Brain microvascular endothelial cell (primary cell): ENCODE measurements at regions not wholly inside any gene's neighbourhood (a gene's known extent, or its start where the extent isn't known, plus 50 kb on each side); places are given as distances from the start of the nearest gene placed in this dataset.

ENCODE experiments used
- DNase-seq: peaks from one replicate; pipeline ENCODE4 v3.0.0-alpha.2; 2020
- H3K27ac ChIP-seq: fragments of 250-450 bp; sonication (Bioruptor Pico); 2 replicates; pipeline ENCODE4 v1.5.1; 2020; ENCODE audit warnings: mild to moderate bottlenecking, moderate library complexity
- H3K27me3 ChIP-seq: fragments of 250-450 bp; sonication (Bioruptor Pico); replicated peaks from 2 replicates; pipeline ENCODE4 v1.5.1; 2020; ENCODE audit warnings: mild to moderate bottlenecking
- H3K36me3 ChIP-seq: fragments of 250-450 bp; sonication (Bioruptor Pico); replicated peaks from 2 replicates; pipeline ENCODE4 v1.5.1; 2020; ENCODE audit warnings: mild to moderate bottlenecking
- H3K4me3 ChIP-seq: 2 replicates; pipeline ENCODE4 v1.5.1; 2011; ENCODE audit warnings: low read depth, mild to moderate bottlenecking, control low read depth, low read length, moderate library complexity
- CTCF ChIP-seq: IDR thresholded peaks from 2 replicates; pipeline ENCODE4 v1.5.1; 2011; ENCODE audit warnings: low read depth, mild to moderate bottlenecking, moderate library complexity, low read length, control low read depth, inconsistent platforms; ENCODE audit errors: missing control alignments
- in situ Hi-C: cut with HindIII; loops from 2 replicates; pipeline ENCODE4 v1.10.0; 2017; ENCODE audit warnings: low sequenced_read_pairs, low pct_ligation_motif_present

DNA sequence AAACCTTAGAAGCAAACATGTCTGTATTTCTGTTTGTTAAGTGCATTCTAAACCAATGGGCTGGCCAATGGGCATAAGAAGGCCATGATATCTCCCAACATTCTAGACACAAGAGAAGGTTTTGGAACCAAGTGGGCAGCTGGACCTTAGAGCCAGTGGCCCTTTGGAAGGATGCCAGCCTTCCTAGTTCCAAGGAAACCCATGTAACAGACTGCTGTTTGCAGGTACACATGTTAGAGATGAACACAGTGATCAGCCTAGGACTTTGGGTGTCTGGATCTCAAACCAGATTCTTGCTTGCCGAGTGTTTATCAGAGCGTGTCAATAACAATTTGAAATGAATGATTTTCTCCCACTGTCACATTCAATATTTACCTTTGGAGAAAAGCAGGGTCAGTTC is 97.5 kb upstream of the COPS8 start:
- Histone ChIP-seq H3K36me3 (no peaks in the 10 kb centered on the region), H3K27ac (no peak overlapping the region), H3K27me3 (peaks cover 1% of the 10 kb centered on the region), H3K4me3 (no peak overlapping the region)
- TF ChIP-seq CTCF = no peak
- DNase-seq = no peak
- in situ Hi-C loops = no loop called here

- no peak for DNase-seq
- Histone ChIP-seq H3K36me3 (no peaks in the 10 kb centered on the region), H3K27me3 (peaks cover 1% of the 10 kb centered on the region), H3K27ac (no peak overlapping the region), H3K4me3 (no peak overlapping the region)
- in situ Hi-C loops = no loop called here
- no peak for TF ChIP-seq CTCF
Observed at GRCh38 chr2:236988690-236989624, 96.7 kb upstream of the COPS8 start.

DNA sequence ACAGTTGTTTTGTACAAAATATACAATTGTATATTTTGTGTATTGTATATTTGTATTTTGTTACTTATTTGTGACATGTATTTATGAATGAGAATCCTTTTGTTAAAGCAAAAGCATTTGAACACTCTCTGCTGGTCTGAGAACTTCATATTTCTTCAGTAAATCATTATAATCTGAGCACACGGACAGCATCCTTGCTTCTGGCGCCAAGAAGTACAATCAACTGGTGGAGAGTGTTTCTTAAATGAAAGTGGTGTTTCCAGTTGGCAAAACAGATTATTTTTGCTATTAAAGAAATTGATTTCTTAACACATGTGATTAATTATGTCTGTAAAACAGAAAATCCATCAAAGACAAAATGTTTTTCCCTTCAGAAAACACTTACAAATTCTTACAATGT is 95.1 kb upstream of the COPS8 start:
- H3K36me3 ChIP-seq = no peaks in the 10 kb centered on the region
- H3K4me3 ChIP-seq = no peak overlapping the region
- no peak for TF ChIP-seq CTCF
- in situ Hi-C loops = no loop called here
- peaks cover 9% of the 10 kb centered on the region for H3K27me3 ChIP-seq
- no peak overlapping the region for H3K27ac ChIP-seq
- DNase-seq = no peak

DNA sequence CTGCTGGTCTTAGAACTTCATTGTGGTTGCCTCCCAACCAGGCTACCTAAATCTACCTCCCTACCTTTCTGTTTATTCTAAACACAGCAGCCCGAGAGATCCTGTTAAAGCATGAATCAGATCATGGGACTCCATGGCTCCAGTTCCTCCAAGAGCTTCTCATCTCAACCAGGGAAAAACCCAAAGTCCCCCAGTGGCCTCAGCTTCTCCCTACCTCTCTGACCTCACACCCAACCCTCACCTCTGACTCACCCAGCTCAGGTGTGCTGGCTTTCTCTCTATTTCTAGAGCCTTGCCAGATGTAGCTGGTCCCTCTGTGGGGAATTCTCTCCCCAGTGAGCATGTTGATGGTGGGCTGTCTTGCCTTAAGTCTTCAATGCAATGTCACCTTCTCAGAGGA is 93.8 kb upstream of the COPS8 start:
- no peak overlapping the region for H3K4me3 ChIP-seq
- H3K36me3 ChIP-seq = no peaks in the 10 kb centered on the region
- peaks cover 9% of the 10 kb centered on the region for H3K27me3 ChIP-seq
- no peak for DNase-seq
- H3K27ac ChIP-seq = no peak overlapping the region
- no peak for TF ChIP-seq CTCF
- in situ Hi-C loops = no loop called here

GRCh38 chr2:236993286-236993685 is 92.4 kb upstream of the COPS8 start:
- Histone ChIP-seq H3K4me3 (no peak overlapping the region), H3K27ac (no peak overlapping the region), H3K27me3 (peaks cover 9% of the 10 kb centered on the region), H3K36me3 (no peaks in the 10 kb centered on the region)
- DNase-seq = no peak
- in situ Hi-C loops = no loop called here
- TF ChIP-seq CTCF = no peak
